SU-DHL-6 (cell line): ENCODE measurements at regions not wholly inside any gene's neighbourhood (a gene's known extent, or its start where the extent isn't known, plus 50 kb on each side); places are given as distances from the start of the nearest gene placed in this dataset.

Experiments
- H2AFZ ChIP-seq: fragments of 200-600 bp; sonication (generic); 2 replicates; pipeline ENCODE4 v1.6.1; 2014; ENCODE audit warnings: low read depth, mild to moderate bottlenecking, moderate library complexity, mixed read lengths, antibody characterized with exemption, low read length; ENCODE audit not compliant: severe bottlenecking
- H3F3A ChIP-seq: fragments of 200-600 bp; shearing (Covaris generic); 2 replicates; pipeline ENCODE4 v1.6.0; 2016; ENCODE audit warnings: antibody characterized with exemption, mild to moderate bottlenecking; ENCODE audit not compliant: insufficient read depth
- H3K27ac ChIP-seq: fragments of 200-600 bp; sonication (generic); 2 replicates; pipeline ENCODE4 v1.5.1; 2016; ENCODE audit warnings: low read depth, mild to moderate bottlenecking, low read length, moderate library complexity, mixed read lengths
- H3K27me3 ChIP-seq: fragments of 200-600 bp; sonication (generic), shearing (Covaris generic); 2 replicates; pipeline ENCODE4 v1.6.0; 2014; ENCODE audit warnings: mild to moderate bottlenecking, low read length
- H3K36me3 ChIP-seq: fragments of 200-600 bp; sonication (generic); 2 replicates; pipeline ENCODE4 v1.6.1; 2014; ENCODE audit warnings: mild to moderate bottlenecking, low read length, mixed read lengths
- H3K4me2 ChIP-seq: fragments of 300-600, 200-600 bp; shearing (Covaris generic), sonication (generic); 2 replicates; pipeline ENCODE4 v1.6.0; 2014; ENCODE audit warnings: low read length, low read depth, mild to moderate bottlenecking; ENCODE audit not compliant: poor library complexity, severe bottlenecking
- H3K4me3 ChIP-seq: fragments of 200-600 bp; sonication (generic); 2 replicates; pipeline ENCODE4 v1.5.1; 2014; ENCODE audit warnings: antibody characterized with exemption, low read length, mild to moderate bottlenecking, mixed read lengths; ENCODE audit not compliant: insufficient read depth, poor library complexity, severe bottlenecking
- H3K79me2 ChIP-seq: fragments of 200-600 bp; sonication (generic); 2 replicates; pipeline ENCODE4 v1.6.1; 2014; ENCODE audit warnings: mild to moderate bottlenecking, low read length, moderate library complexity; ENCODE audit not compliant: insufficient read depth
- H3K9ac ChIP-seq: fragments of 200-600 bp; sonication (generic); 2 replicates; pipeline ENCODE4 v1.7.0; 2014; ENCODE audit warnings: mild to moderate bottlenecking, low read length
- H3K9me2 ChIP-seq: fragments of 200-600 bp; sonication (generic); replicated peaks from 2 replicates; pipeline ENCODE4 v1.6.1; 2014; ENCODE audit warnings: low read length; ENCODE audit not compliant: insufficient read depth
- H3K9me3 ChIP-seq: fragments of 200-600 bp; sonication (generic); 2 replicates; pipeline ENCODE4 v1.6.1; 2014; ENCODE audit warnings: low read length, mixed read lengths; ENCODE audit not compliant: insufficient read depth
- H4K20me1 ChIP-seq: fragments of 200-600 bp; sonication (generic); 2 replicates; pipeline ENCODE4 v1.6.1; 2014; ENCODE audit warnings: low read depth, mild to moderate bottlenecking, antibody characterized with exemption, low read length, moderate library complexity, mixed read lengths
- EZH2phosphoT487 ChIP-seq: fragments of 200-600 bp; sonication (generic), shearing (Covaris generic); conservative IDR thresholded peaks from 2 replicates; pipeline ENCODE4 v1.6.1; 2018; ENCODE audit warnings: mild to moderate bottlenecking, antibody characterized with exemption, low read length, moderate library complexity, mixed read lengths
- TF ChIP-seq, protein P1 (sequence below): fragments of 200-600 bp; sonication (generic); IDR thresholded peaks from one replicate; pipeline ENCODE4 v1.5.1; 2017; ENCODE audit warnings: antibody characterized with exemption, mild to moderate bottlenecking, low read length, moderate library complexity; ENCODE audit not compliant: insufficient read depth, poor library complexity, severe bottlenecking

DNA sequence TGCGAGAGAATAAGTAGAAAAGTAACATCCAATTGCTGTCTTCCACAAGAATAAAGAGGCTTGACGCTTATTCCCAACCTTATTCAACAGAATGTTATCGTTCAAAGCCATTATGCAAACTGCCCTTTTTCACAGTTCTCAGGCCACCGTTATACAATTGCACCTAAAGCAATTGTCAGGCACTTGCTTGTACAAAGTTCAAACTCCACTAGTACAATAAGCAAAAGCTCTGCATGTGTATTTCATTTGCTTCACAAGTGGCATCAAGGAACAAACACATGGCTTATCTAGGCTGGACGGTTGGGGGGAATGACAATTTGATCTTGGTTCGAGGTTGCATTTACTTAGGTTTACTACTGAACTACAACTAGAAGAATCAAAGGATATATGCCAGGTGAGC is 815.6 kb downstream of the EFNB2 start:
- Histone ChIP-seq H4K20me1 (no peaks in the 10 kb centered on the region), H3K79me2 (no peaks in the 10 kb centered on the region), H3K4me3 (no peak overlapping the region), H3K9me2 (no peaks in the 10 kb centered on the region; the same call in 1 of the 2 replicates), H3K9ac (no peak overlapping the region), H3K27me3 (no peaks in the 10 kb centered on the region), H3K36me3 (no peaks in the 10 kb centered on the region), H3F3A (no peaks in the 10 kb centered on the region), H3K9me3 (no peaks in the 10 kb centered on the region), H3K4me2 (no peak overlapping the region), H3K27ac (no peak overlapping the region), H2AFZ (no peak overlapping the region)
- TF ChIP-seq, protein P1, sequence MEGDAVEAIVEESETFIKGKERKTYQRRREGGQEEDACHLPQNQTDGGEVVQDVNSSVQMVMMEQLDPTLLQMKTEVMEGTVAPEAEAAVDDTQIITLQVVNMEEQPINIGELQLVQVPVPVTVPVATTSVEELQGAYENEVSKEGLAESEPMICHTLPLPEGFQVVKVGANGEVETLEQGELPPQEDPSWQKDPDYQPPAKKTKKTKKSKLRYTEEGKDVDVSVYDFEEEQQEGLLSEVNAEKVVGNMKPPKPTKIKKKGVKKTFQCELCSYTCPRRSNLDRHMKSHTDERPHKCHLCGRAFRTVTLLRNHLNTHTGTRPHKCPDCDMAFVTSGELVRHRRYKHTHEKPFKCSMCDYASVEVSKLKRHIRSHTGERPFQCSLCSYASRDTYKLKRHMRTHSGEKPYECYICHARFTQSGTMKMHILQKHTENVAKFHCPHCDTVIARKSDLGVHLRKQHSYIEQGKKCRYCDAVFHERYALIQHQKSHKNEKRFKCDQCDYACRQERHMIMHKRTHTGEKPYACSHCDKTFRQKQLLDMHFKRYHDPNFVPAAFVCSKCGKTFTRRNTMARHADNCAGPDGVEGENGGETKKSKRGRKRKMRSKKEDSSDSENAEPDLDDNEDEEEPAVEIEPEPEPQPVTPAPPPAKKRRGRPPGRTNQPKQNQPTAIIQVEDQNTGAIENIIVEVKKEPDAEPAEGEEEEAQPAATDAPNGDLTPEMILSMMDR = no peak
- TF ChIP-seq EZH2phosphoT487 = no peak

DNA sequence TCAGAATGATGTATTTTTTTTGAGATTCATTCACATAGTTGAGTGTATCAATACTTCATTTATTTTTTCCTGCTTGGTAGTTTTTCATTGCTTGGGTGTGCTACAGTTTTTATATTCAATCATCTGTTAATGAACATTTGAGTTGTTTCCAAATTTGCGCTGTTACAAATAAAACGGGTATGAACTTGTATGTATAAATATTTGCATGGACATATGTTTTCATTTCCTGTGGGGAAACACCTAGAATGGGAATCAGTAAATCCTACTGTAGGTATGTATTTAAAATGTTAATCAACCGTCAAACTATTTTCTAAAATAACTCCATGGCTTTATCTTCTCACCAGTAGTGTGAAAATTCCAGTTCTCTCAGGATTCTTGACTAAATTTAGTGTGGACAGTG is 826.3 kb downstream of the EFNB2 start:
- no peaks in the 10 kb centered on the region for H3K36me3 ChIP-seq
- no peak overlapping the region for H3K27ac ChIP-seq
- H3K79me2 ChIP-seq = no peaks in the 10 kb centered on the region
- no peak overlapping the region for H3K9ac ChIP-seq
- no peak overlapping the region for H3K4me2 ChIP-seq
- H2AFZ ChIP-seq = no peak overlapping the region
- no peak overlapping the region for H3K4me3 ChIP-seq
- H3K9me2 ChIP-seq = no peaks in the 10 kb centered on the region; the same call in 1 of the 2 replicates
- TF ChIP-seq EZH2phosphoT487 = no peak
- TF ChIP-seq, protein P1 = no peak
- no peaks in the 10 kb centered on the region for H3K27me3 ChIP-seq
- no peaks in the 10 kb centered on the region for H4K20me1 ChIP-seq
- no peaks in the 10 kb centered on the region for H3F3A ChIP-seq
- H3K9me3 ChIP-seq = no peaks in the 10 kb centered on the region

DNA sequence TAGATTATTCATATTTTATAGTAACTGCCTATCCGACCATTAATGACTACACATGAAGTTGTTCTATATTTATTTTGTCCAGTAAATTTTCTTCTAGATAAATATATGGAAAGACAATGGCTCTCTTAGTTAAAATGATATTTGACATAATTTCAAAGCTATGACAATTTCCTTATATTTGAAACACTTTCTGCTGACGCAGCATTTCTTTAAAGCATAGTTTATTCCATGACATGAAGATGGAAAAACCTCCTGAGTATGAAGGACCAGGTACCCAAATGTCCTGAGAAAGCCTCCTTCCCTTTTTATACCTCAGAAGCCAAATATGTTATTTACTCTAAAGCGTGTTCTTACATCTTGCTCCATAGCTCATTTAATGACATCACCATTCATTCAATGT is 831.6 kb downstream of the EFNB2 start:
- H3F3A ChIP-seq = no peaks in the 10 kb centered on the region
- H3K27ac ChIP-seq = no peak overlapping the region
- H3K9me2 ChIP-seq = no peaks in the 10 kb centered on the region
- H3K27me3 ChIP-seq = no peaks in the 10 kb centered on the region
- no peaks in the 10 kb centered on the region for H3K36me3 ChIP-seq
- no peak overlapping the region for H2AFZ ChIP-seq
- no peaks in the 10 kb centered on the region for H3K9me3 ChIP-seq
- H4K20me1 ChIP-seq = no peaks in the 10 kb centered on the region
- no peak overlapping the region for H3K9ac ChIP-seq
- H3K4me3 ChIP-seq = no peak overlapping the region
- no peak overlapping the region for H3K4me2 ChIP-seq
- TF ChIP-seq, protein P1 = no peak
- no peaks in the 10 kb centered on the region for H3K79me2 ChIP-seq

DNA sequence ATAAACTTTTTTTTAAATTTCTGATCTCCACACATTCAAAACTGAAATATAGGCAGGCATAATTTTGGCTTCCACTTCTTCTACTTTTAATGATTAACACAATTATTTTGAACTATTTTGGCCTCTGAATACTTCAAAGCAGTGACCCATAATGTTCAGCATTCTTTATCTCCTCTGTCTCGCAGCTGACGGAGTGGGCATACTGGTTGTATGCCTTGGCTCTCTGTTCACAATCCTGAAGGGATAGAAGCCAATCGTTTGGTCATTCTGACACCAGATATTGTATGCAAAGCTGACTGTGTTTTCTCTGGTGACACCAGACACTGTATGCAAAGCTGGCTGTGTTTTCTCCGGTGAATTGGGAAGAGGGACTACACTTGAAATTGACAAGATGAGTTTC is 833.0 kb downstream of the EFNB2 start:
- Histone ChIP-seq H3F3A (no peaks in the 10 kb centered on the region), H3K9ac (no peak overlapping the region), H3K4me2 (no peak overlapping the region), H2AFZ (no peak overlapping the region), H3K9me2 (no peaks in the 10 kb centered on the region), H3K27ac (no peak overlapping the region), H3K9me3 (no peaks in the 10 kb centered on the region), H3K79me2 (no peaks in the 10 kb centered on the region), H3K4me3 (no peak overlapping the region), H3K27me3 (no peaks in the 10 kb centered on the region), H4K20me1 (no peaks in the 10 kb centered on the region), H3K36me3 (no peaks in the 10 kb centered on the region)
- TF ChIP-seq, protein P1 = no peak
- no peak for TF ChIP-seq EZH2phosphoT487
